K562 (cell line): ENCODE measurements at regions not wholly inside any gene's neighbourhood (a gene's known extent, or its start where the extent isn't known, plus 50 kb on each side); places are given as distances from the start of the nearest gene placed in this dataset.

Experiments used
- ATAC-seq: fragments of 200-7000 bp; cut with Tn5 transposase; 3 replicates; pipeline ENCODE4 v1.9.1; 2020; ENCODE audit warnings: moderate library complexity
- BruUV-seq: library from RNA; stranded (reverse); fragments of 400-500 nt; replicated peaks from 2 replicates; lab custom pipeline; 2021; lab: Mats Ljungman, UMichigan
- CTCF ChIA-PET: fragments of 300-600 bp; formaldehyde crosslinking; extraction: SDS; loops from one replicate; lab custom pipeline; 2021; ENCODE audit warnings: low intra/inter-chr PET ratio; lab: Yijun Ruan, JAX
- POLR2A ChIA-PET: fragments of 300-600, 350-650 bp; sonication (Branson Sonifier 250); formaldehyde crosslinking; extraction: SDS; loops from one replicate; lab custom pipeline; 2021; ENCODE audit warnings: antibody characterized with exemption, inconsistent platforms; lab: Yijun Ruan, JAX
- DNase-seq, 4 experiments: peaks; one replicate each; pipeline versions ENCODE4 v3.0.0 to v3.0.0-alpha.2; 2011 to 2018; ENCODE audit warnings: low spot score in 3 of 4, mixed read lengths in 3 of 4; ENCODE audit errors: extremely low read depth in 1 of 4
- FAIRE-seq: peaks from 2 replicates; lab custom pipeline; 2011; peaks lifted over from hg19 to GRCh38; lab: Jason Lieb, UNC
- H2AFZ ChIP-seq: 2 replicates; pipeline ENCODE4 v1.6.0; 2011; ENCODE audit warnings: low read depth, low read length, control low read depth, inconsistent platforms
- H3K27ac ChIP-seq: fragments of 200-600 bp; 3 replicates; pipeline ENCODE4 v1.8.0; 2011; ENCODE audit warnings: low read depth, mild to moderate bottlenecking, control low read depth, inconsistent platforms, low read length, moderate library complexity, mixed read lengths; ENCODE audit errors: extremely low read depth
- H3K27me3 ChIP-seq, 2 experiments: fragments of 300-600 bp in 1 of 2; 2 replicates in 1 of 2; 3 replicates in 1 of 2; pipeline versions ENCODE4 v1.6.0 to v1.8.0; 2011; ENCODE audit warnings: inconsistent platforms in 2 of 2, low read length in 2 of 2, mild to moderate bottlenecking in 1 of 2, mixed read lengths in 1 of 2, moderate library complexity in 1 of 2; ENCODE audit not compliant: control insufficient read depth in 2 of 2, insufficient read depth in 2 of 2
- H3K36me3 ChIP-seq: fragments of 300-600 bp; 3 replicates; pipeline ENCODE4 v1.8.0; 2011; ENCODE audit warnings: mild to moderate bottlenecking, low read length, inconsistent platforms; ENCODE audit not compliant: control insufficient read depth, insufficient read depth
- H3K4me1 ChIP-seq, 2 experiments: fragments of 200-600 bp in 1 of 2; replicated peaks in 1 of 2; 2 replicates in 1 of 2; 3 replicates in 1 of 2; pipeline versions ENCODE4 v1.5.1 to v1.8.0; 2011; ENCODE audit warnings: inconsistent platforms in 2 of 2, low read length in 2 of 2, mild to moderate bottlenecking in 1 of 2, mixed read lengths in 1 of 2, moderate library complexity in 1 of 2; ENCODE audit not compliant: control insufficient read depth in 2 of 2, insufficient read depth in 2 of 2
- H3K4me2 ChIP-seq: 2 replicates; pipeline ENCODE4 v1.6.1; 2011; ENCODE audit warnings: low read length, control low read depth, inconsistent platforms, mixed read lengths; ENCODE audit not compliant: insufficient read depth
- H3K4me3 ChIP-seq: fragments of 200-600 bp; sonication (generic), shearing (Covaris generic); 2 replicates; pipeline ENCODE4 v1.5.1; 2016; ENCODE audit warnings: control low read depth, inconsistent platforms
- H3K79me2 ChIP-seq: fragments of 200-600 bp; 3 replicates; pipeline ENCODE4 v1.8.0; 2011; ENCODE audit warnings: low read length, inconsistent platforms; ENCODE audit not compliant: control insufficient read depth, insufficient read depth
- H3K9ac ChIP-seq, 2 experiments: 2 replicates each; pipeline versions ENCODE4 v1.6.0 to v1.6.1; 2011; ENCODE audit warnings: low read depth in 2 of 2, low read length in 2 of 2, control low read depth in 1 of 2, inconsistent platforms in 1 of 2, mild to moderate bottlenecking in 1 of 2, mixed read lengths in 1 of 2; ENCODE audit not compliant: insufficient read depth in 1 of 2
- H3K9me1 ChIP-seq: one replicate; pipeline ENCODE4 v1.6.0; 2011; ENCODE audit warnings: inconsistent platforms, mild to moderate bottlenecking, low read length, moderate library complexity; ENCODE audit not compliant: control insufficient read depth, insufficient read depth
- H3K9me3 ChIP-seq: replicated peaks from 2 replicates; pipeline ENCODE4 v1.5.1; 2011; ENCODE audit warnings: low read depth, low read length, inconsistent platforms; ENCODE audit not compliant: control insufficient read depth, insufficient read depth
- H4K20me1 ChIP-seq: replicated peaks from 2 replicates; pipeline ENCODE4 v1.6.1; 2011; ENCODE audit warnings: low read length, inconsistent platforms, mixed read lengths; ENCODE audit not compliant: control insufficient read depth, insufficient read depth
- CBFA2T3 ChIP-seq: fragments of 450-650 bp; IDR thresholded peaks from 2 replicates; pipeline ENCODE4 v1.6.1; 2017
- PHB2 ChIP-seq: fragments of 450-650 bp; IDR thresholded peaks from 2 replicates; pipeline ENCODE4 v1.6.1; 2017; ENCODE audit warnings: low read depth
- PRDM10 ChIP-seq: fragments of 450-650 bp; IDR thresholded peaks from 2 replicates; pipeline ENCODE4 v1.6.1; 2018; ENCODE audit not compliant: partially characterized antibody
- TRIM28 ChIP-seq: fragments of 450-650 bp; IDR thresholded peaks from 2 replicates; pipeline ENCODE4 v1.6.1; 2017
- WGBS: fragments of 100-300 bp; shearing (Covaris generic); methylation state at CpG from one replicate; pipeline ENCODE4 v1.1.6; 2016; ENCODE audit warnings: low coverage, mixed read lengths; ENCODE audit not compliant: insufficient coverage; ENCODE audit errors: missing lambda C conversion rate; 5-methylcytosine and 5-hydroxymethylcytosine counted together
- in situ Hi-C: fragments of 300-500 bp; cut with MboI; formaldehyde crosslinking; loops from 4 replicates; pipeline ENCODE4 v1.15.0; 2018; ENCODE audit warnings: inconsistent platforms, mixed read lengths
- intact Hi-C: fragments of 100-400 bp; cut with micrococcal nuclease; formaldehyde crosslinking; loops from 2 replicates; pipeline ENCODE4 v1.14.2; 2022

- no peaks in the 10 kb centered on the region for H3K79me2 ChIP-seq
- no peaks in the 10 kb centered on the region for H3K9me1 ChIP-seq
- no peak overlapping the region for H3K4me3 ChIP-seq
- DNase-seq = no peak
- CTCF ChIA-PET = no interaction called here
- in situ Hi-C loops = no loop called here
- no peak overlapping the region for H3K27ac ChIP-seq
- POLR2A ChIA-PET = no interaction called here
- no peak overlapping the region for H3K9ac ChIP-seq
- no peak overlapping the region for H2AFZ ChIP-seq
- H4K20me1 ChIP-seq = no peaks in the 10 kb centered on the region
- no peak for ATAC-seq
- intact Hi-C loops = no loop called here
- 2% methylated on average over 5 of the region's 5 CpGs for WGBS
- no peak for FAIRE-seq
- no TSS peak for BruUV-seq
- H3K4me2 ChIP-seq = no peak overlapping the region
- H3K36me3 ChIP-seq = no peaks in the 10 kb centered on the region
- H3K4me1 ChIP-seq = no peaks in the 10 kb centered on the region
- H3K27me3 ChIP-seq = no peaks in the 10 kb centered on the region
- H3K9me3 ChIP-seq = no peaks in the 10 kb centered on the region
- no peak for TF ChIP-seq PHB2
- TF ChIP-seq CBFA2T3 = no peak
- TF ChIP-seq TRIM28 = no peak
- TF ChIP-seq PRDM10 = no peak
Observed at GRCh38 chrX:142503967-142504643, 299.0 kb upstream of the MAGEC2 start.
